Mammary epithelial cell (primary cell): ENCODE measurements at regions not wholly inside any gene's neighbourhood (a gene's known extent, or its start where the extent isn't known, plus 50 kb on each side); places are given as distances from the start of the nearest gene placed in this dataset.

Experiments used
- CTCF ChIP-seq, 2 donors: IDR thresholded peaks in 1 of 2; conservative IDR thresholded peaks in 1 of 2; 2 replicates each; pipeline ENCODE4 v1.5.1; 2011 to 2012; ENCODE audit warnings: inconsistent platforms in 2 of 2, low read length in 2 of 2, mild to moderate bottlenecking in 2 of 2, control low read depth in 1 of 2, low read depth in 1 of 2; ENCODE audit not compliant: insufficient read depth in 1 of 2; ENCODE audit errors: extremely low read depth in 1 of 2
- EZH2 ChIP-seq: IDR thresholded peaks from 2 replicates; pipeline ENCODE4 v1.6.1; 2012; ENCODE audit warnings: low read length, inconsistent platforms, borderline replicate concordance

- TF ChIP-seq EZH2 (no peak), CTCF (conservative IDR thresholded peaks at IDR 0.05 in 1 of 2, IDR thresholded peaks at IDR 0.05 in 1 of 2; ENCODE audit: extremely low read depth in 1 of 2, insufficient read depth in 1 of 2, low read depth in 1 of 2, low read length in 2 of 2) (no peak)
Observed at GRCh38 chr5:171595801-171596231, 176.4 kb downstream of the FGF18 start.
